Fibroblast of mammary gland (primary cell): ENCODE measurements at regions not wholly inside any gene's neighbourhood (a gene's known extent, or its start where the extent isn't known, plus 50 kb on each side); places are given as distances from the start of the nearest gene placed in this dataset.

Source experiments
- DNase-seq: peaks from one replicate; pipeline ENCODE4 v3.0.0-alpha.2; 2010; ENCODE audit warnings: low read depth
- H3K4me3 ChIP-seq: 2 replicates; pipeline ENCODE4 v1.5.1; 2011; ENCODE audit warnings: low read depth, mild to moderate bottlenecking, low read length, moderate library complexity; ENCODE audit not compliant: control insufficient read depth
- CTCF ChIP-seq: conservative IDR thresholded peaks from 2 replicates; pipeline ENCODE4 v1.5.1; 2011; ENCODE audit warnings: low read depth, low read length, inconsistent platforms; ENCODE audit not compliant: control insufficient read depth, insufficient read depth

GRCh38 chr1:38533772-38534472, 325.6 kb downstream of the RRAGC start:
- H3K4me3 ChIP-seq = no peak overlapping the region
- DNase-seq = no peak
- TF ChIP-seq CTCF = no peak

DNA sequence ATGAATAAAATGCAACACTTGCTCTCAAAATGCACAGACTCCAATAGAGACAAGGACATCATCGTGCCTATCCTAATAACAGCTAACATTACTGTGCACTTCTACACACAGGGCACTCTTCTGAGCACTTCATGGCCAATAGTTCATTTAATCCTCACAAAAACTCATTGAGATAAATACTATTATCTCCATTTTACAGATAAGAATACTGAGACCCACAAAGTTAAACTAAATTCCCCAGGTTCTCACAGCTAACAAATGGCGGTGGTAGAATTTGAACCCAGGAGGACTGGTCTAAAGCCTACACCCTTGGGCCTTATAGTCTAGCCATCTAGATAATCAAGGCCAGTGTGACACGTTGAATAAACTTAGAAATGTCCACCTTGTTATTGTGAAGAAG, 328.6 kb downstream of the RRAGC start:
- H3K4me3 ChIP-seq = no peak overlapping the region
- no peak for DNase-seq
- TF ChIP-seq CTCF = no peak

- DNase-seq = no peak
- no peak overlapping the region for H3K4me3 ChIP-seq
- no peak for TF ChIP-seq CTCF
Observed at GRCh38 chr1:38529946-38530345, 329.6 kb downstream of the RRAGC start.

DNA sequence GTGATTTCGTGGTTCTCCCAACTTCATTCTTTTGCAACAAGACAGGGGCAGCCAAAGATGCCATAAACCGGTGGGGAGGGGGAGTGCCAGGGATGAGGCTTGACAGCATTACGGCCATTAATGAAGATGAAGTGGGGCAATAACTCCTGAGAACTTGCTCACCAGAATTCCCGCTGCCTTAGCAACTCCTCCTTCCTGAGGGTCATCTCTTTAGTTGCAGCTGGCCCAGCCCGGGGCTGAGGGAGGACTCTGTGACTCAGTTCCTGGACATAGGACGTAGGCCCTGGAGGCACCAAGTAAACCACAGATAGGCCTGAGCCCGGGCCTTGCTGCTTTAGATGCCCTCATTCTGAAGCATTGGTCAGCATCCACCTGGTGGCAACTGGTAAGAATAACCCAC, 330.2 kb downstream of the RRAGC start:
- no peak for DNase-seq
- TF ChIP-seq CTCF = no peak

GRCh38 chr1:38528623-38529022, 330.9 kb downstream of the RRAGC start:
- H3K4me3 ChIP-seq = no peak overlapping the region
- DNase-seq = no peak
- no peak for TF ChIP-seq CTCF

More for the DNA sequence above, 330.2 kb downstream of the RRAGC start:
- no peak overlapping the region for H3K4me3 ChIP-seq

DNA sequence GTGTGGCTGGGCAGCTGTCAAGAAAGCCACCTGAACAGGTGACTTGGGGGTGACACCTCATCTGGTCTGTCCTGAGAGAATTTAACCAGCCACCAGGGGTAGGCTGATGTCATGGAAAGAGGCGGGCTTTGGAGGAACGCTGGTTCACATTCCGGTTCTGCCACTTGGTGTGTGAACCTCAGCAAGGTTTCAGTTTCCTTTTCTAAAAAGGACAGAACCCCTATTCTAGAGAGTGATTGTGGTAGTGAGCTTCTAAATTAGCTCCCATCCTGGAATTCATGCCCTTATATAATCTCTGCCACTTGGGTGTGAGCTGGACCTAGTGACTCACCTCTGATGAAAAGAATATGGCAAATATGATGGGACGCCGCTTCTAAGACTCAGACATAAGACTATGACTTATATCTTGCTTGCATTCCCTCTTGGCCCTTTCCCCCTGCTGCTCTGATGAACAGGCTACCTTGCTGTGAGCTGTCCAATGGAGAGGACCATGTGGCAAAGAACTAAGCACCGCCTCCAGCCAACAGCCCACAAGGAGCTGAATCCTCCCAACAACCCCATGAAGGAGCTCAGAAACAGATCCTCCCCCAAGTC, 332.1 kb downstream of the RRAGC start:
- no peak overlapping the region for H3K4me3 ChIP-seq
- no peak for TF ChIP-seq CTCF
- no peak for DNase-seq

DNA sequence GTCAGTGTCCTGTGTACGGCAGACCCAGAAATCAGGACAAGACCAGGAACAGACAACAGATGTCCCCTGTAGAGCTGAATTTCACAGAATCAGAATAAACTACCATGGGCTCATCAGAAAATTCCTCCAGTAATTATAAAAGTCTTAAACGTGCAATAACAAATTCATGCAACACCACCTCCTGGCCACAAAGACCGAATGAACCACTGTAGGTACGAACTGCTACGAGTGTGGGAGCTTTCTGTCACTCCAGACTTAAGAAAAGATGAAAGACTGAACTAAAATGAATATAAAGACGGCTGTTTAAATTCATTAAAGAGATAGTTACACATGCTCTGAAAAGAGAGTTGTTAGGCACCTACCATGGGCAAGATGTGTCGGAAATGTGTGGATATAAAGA, 333.5 kb downstream of the RRAGC start:
- no peak for DNase-seq
- no peak overlapping the region for H3K4me3 ChIP-seq
- no peak for TF ChIP-seq CTCF
